Tongue (tissue), 2 donors: ENCODE measurements at regions not wholly inside any gene's neighbourhood (a gene's known extent, or its start where the extent isn't known, plus 50 kb on each side); places are given as distances from the start of the nearest gene placed in this dataset. TPM values are rescaled to one million over a fixed set of nuclear protein-coding genes. Genes with fewer than 3 reads are reported as not detected.
"Not testable (repeated sequence)": the region's sequence is repeated elsewhere in the genome, so short reads cannot be mapped to it uniquely, and the experiment has no call there.

Experiments used
- DNase-seq: peaks from one replicate; pipeline ENCODE4 v3.0.0-alpha.2; 2015
- small RNA-seq: library from RNA; depleted of rRNA; stranded (forward); fragments of <200 nt; gene quantifications from one replicate; pipeline ENCODE3, GENCODE V24; 2014; ENCODE audit warnings: low replicate concordance

DNA sequence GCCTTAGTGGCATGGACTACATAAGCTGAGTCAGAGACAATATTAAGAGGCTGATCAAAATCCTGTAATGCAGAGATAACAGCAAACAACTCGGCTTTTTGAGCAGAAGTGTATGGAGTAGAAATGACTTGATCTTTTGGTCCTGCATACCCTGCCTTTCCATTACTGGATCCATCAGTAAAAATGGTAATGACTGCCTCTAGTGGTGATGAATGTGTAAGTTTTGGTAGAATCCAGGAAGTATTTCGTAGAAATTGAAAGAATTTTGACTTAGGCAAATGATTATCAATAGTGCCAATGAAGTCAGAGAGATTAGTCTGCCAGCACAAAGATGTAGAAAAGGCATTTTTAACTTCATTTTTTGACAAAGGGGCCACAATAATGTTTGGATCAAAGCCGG is 146.4 kb upstream of the API5 start:
- DNase-seq = not testable (repeated sequence)

GRCh38 chr11:43168241-43168640 is 143.6 kb upstream of the API5 start:
- DNase-seq = not testable (repeated sequence)

DNA sequence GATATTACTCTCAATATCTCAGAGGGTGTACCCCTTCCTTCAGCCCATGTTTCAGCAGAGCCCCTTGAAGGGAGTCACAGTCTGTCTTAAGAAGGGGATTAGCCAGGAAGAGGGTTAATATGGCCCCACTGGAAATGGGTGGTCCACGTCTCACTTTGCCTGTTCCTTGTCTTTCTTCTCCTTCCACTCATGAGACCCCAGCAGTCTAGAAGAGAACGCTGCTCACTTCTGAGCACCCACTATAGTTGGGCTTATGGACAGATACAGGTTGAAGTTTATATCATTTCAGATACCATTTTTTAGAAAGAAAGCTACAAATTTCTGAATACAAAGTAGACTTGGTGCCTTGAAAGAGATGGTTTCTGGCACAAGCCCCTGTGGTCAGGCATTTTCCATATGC is 139.3 kb upstream of the API5 start:
- DNase-seq = no peak

- no peak for DNase-seq
These were observed 133.8 kb upstream of the API5 start for GRCh38 chr11:43177975-43178374.

DNA sequence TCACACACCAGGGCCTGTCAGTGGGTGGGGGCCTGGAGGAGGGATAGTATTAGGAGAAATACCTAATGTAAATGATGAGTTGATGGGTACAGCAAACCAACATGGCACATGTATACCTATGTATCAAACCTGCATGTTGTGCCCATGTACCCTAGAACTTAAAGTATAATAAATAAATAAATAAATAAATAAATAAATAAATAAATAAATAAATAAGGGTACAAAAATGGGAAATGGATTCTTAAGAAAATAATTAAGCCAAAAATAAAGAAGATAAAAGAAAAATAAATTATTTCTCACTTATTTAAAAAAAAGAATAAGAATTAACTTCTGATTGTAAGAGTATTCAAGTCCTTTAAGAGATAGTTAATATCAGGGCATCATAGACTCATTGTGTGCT is 117.3 kb upstream of the API5 start:
- not testable (repeated sequence) for DNase-seq

DNA sequence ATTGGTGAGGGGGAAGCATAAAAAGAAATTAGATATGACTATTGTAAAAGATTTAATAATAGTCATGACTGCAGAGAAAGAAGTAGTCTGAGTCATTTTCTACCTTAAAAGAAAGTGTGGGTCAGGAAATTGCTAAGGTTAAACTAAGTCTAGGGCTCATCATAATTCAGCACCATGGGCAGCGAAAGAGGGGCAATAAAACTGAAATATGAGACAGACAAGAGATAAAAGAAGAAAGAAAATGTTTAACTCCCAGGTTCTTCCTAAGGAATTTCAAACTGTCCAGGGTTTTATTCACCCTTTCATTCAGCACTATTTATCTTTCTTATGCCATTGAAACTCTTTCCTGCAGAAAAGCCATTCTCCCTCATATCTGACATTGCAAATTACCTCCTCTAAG is 114.4 kb upstream of the API5 start:
- DNase-seq = no peak

GRCh38 chr11:43200031-43200430 is 111.8 kb upstream of the API5 start:
- no peak for DNase-seq

- no peak for DNase-seq
These were observed 99.5 kb upstream of the API5 start for GRCh38 chr11:43212279-43212678.

DNA sequence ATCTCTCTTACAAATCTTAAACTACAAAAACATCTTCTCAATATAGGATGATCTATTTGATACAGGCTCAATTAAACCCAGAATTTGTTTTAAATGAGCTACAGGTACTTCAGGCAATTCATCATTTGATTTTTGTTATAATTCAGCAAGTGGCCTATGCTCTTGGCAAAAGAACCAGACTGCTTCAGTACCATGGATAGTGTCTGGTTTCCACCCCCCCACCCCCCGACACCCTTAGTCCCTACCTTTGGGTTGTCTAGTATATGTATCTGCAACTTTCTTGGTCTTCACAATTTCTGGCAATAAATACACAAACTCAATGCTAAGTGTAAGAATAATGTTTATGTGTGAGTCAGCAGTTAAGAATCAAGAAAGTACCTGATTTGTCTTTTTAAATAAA is 97.3 kb upstream of the API5 start:
- no peak for DNase-seq

- DNase-seq = no peak
These were observed 93.9 kb upstream of the API5 start for GRCh38 chr11:43217849-43218248.

DNA sequence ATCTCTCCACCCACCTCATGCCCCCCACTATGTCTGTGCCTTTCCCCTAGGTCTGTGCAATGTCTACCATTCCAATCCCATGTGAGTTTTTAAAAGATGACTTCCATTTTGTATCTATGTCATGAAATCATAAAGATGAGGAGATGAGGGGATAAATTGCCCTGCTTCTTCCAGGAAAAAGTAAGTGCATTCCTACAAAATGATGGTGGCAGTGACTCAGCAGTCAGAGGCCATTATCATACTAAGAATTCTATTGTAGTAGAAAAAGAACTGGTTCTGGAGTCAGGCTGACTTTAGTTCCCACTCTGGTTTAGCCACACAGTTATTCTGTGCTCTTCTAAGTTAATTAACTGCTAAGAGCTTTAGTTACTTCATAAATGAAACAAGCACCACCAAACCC is 89.6 kb upstream of the API5 start:
- no peak for DNase-seq

DNA sequence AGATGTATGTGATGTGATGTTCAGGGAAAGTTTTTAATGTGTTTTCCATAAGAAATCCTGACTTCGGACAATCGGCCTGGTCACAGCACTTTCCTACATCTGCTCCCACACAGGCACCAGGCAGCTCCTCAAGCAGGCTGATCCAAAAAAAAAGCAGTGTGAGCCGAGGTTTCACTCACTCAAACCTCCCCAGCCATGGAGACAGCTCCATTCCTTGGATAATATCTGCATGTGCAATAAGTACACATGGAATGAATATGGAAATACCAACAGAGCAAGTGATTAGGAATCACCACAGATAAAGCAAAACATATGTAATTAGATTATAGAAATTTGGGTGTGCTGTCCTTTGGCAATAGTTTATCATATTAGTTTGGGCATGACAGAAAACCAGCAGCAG is 88.8 kb upstream of the API5 start:
- no peak for DNase-seq

- DNase-seq = peak; percentile 87
These were observed 76.9 kb upstream of the API5 start for GRCh38 chr11:43234881-43235280.

- no peak for DNase-seq
These were observed 73.5 kb upstream of the API5 start for GRCh38 chr11:43238341-43238740.

DNA sequence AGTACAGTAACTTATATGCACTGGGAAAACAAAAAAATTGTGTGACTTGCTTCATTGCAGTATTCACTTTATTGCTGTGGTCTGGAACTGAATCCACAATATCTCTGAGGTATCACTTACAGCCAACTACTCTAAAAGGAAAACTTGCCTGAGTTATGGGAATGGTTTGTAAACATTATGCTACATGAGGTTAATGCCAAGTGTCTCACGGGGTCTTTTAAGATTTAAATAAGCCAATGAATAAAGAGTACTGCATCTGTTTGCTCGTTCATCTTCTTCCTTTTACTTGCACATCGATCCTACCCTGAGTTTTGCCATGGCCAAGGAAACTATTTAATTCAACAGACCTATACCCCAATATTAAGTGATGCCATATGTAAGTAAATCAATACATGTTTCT is 72.0 kb upstream of the API5 start:
- DNase-seq = no peak

DNA sequence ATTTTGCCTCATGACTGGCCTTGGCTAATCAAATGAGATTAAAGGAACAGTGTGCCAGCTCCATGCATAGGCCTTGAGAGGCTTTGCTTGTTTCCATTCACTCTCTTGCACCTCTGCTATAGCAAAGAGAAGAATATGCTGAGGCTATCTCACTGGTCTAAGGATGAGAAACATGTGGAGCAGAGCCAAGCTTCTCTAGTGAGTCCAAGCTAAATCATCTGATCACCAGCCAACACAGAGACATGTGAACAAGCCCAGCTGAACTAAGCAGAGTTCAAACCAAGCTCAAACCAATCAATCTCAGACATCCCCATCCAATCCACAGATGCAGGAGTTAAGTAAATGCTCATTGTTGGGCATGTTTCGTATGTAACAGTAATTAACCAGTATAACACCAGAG is 69.4 kb upstream of the API5 start:
- peak; percentile 25 for DNase-seq

DNA sequence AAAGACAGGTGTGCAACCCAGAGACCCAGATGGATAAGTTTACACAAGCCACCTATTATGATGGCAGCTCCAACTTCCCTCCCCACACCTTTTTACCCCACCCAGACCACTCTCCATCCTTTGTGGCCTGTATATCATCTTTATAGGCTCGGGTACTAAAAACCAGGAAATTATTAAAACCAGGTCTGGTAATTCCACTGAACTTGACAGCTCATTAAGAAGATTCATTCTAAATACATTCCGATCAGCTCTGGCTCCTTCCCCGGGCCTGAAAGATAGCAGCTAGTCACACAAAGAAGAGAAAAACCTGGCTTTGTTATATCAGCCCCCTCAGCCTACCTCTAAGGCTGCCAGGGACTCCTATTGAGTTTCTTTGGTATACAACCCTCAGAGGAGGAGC is 67.9 kb upstream of the API5 start:
- no peak for DNase-seq

DNA sequence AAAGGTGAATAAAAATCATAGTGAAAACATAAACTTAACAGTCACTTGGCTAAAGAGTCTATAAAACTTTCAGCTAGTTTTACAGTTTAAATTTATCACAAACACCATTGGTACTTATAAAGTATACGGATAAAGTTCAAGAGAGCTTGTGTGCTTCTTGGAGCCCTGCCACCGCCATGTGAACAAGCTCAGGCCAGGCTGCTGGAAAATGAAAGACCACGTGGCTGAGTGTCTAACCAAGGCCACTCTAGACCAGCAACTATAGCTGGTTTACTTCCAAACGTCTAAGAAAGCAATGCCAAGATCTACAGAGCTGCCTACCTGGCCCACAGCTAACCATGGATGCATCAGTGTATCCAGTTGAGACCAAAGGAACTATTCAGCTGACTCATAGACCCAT is 66.3 kb upstream of the API5 start:
- no peak for DNase-seq

GRCh38 chr11:43250309-43250708 is 61.5 kb upstream of the API5 start:
- no peak for DNase-seq

- no peak for DNase-seq
These were observed 50.0 kb upstream of the API5 start for GRCh38 chr11:43261775-43262174.

Small RNA genes in the stretch of these regions (small RNA-seq; reads per million reads assigned to genes)
- not detected for gene AC021006.3
- not detected for gene AC109810.1
